ENCODE measurements at regions not wholly inside any gene's neighbourhood (a gene's known extent, or its start where the extent isn't known, plus 50 kb on each side); places are given as distances from the start of the nearest gene placed in this dataset.
"Not testable (repeated sequence)": the region's sequence is repeated elsewhere in the genome, so short reads cannot be mapped to it uniquely, and the experiment has no call there.

DNA sequence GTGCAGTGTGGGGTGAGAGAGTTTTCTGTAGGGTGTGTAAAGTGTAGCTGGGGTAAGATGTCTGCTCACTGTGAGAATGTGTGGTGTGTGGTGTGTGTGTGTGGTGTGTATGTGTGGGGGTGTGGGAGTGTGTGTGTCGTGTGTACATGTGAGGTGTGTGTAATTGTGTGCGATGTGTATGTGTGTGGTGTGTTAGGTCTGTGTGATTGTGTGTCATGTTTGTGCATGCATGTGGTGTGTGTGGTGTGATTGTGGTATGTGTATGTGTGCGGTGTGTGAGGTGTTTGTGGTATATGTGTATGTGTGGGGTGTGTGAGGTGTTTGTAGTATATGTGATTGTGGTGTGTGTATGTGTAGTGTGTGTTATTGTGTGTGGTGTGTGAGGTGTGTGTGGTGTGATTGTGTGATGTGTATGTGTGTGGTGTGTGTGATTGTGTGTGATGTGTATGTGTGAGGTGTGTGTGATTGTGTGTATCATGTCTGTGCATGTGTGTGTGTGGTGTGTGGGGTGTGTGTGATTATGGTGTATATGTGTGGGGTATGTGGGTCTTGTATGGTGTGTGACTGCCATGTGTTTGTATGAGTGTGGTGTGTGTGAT lies 241.7 kb upstream of the HDAC4 start:
- H4K20me1 ChIP-seq (replicated peaks; ENCODE audit: control insufficient read depth, extremely low read depth, insufficient read depth, low read length): no peaks in the 10 kb centered on the region
- H3K4me3 ChIP-seq (replicated peaks in 1 of 3; ENCODE audit: insufficient read depth in 1 of 3, low read depth in 1 of 3, low read length in 3 of 3): no peak overlapping the region
- POLR2A ChIA-PET: no interaction called here
- no peak for DNase-seq (ENCODE audit: low read depth, low spot score)
- BruUV-seq (replicated peaks): no TSS peak
- CTCF ChIA-PET: no interaction called here
- no peak overlapping the region for H3K4me2 ChIP-seq (ENCODE audit: insufficient read depth, low read length)
- no peaks in the 10 kb centered on the region for H3K9me3 ChIP-seq (replicated peaks; ENCODE audit: control insufficient read depth, insufficient read depth, low read length)
- no peaks in the 10 kb centered on the region for H3K36me3 ChIP-seq (ENCODE audit: control insufficient read depth in 2 of 2, extremely low read depth in 1 of 2, insufficient read depth in 2 of 2, low read length in 2 of 2)
- H2AFZ ChIP-seq (ENCODE audit: low read depth, low read length): no peak overlapping the region
- TF ChIP-seq POLR2AphosphoS5 (IDR thresholded peaks at IDR 0.05; ENCODE audit: insufficient read depth, low read depth, low read length) (no peak), POLR2A (IDR thresholded peaks at IDR 0.05; ENCODE audit: low read depth, low read length) (no peak), FOS (IDR thresholded peaks at IDR 0.05; ENCODE audit: borderline replicate concordance, insufficient read depth, low read length) (no peak)
- no peaks in the 10 kb centered on the region for H3K9me1 ChIP-seq (replicated peaks; ENCODE audit: control insufficient read depth, extremely low read depth, insufficient read depth, low read length)
- H3K9ac ChIP-seq (replicated peaks; ENCODE audit: extremely low read depth, insufficient read depth, low read length): no peak overlapping the region
- H3K4me1 ChIP-seq (ENCODE audit: control insufficient read depth, extremely low read depth, insufficient read depth, low read length): no peaks in the 10 kb centered on the region
- dilution Hi-C loops (cut with MboI; ENCODE audit: extremely low pct_ligation_motif_present, low sequenced_read_pairs) (no loop called here), intact Hi-C loops (cut with micrococcal nuclease) (no loop called here)
- FAIRE-seq: no peak
- H3K27ac ChIP-seq (ENCODE audit: insufficient read depth, low read depth, low read length): no peak overlapping the region
- H3K27me3 ChIP-seq (ENCODE audit: control insufficient read depth in 2 of 2, insufficient read depth in 2 of 2, low read length in 2 of 2): no peaks in the 10 kb centered on the region
- no peaks in the 10 kb centered on the region for H3K79me2 ChIP-seq (ENCODE audit: control insufficient read depth, insufficient read depth, low read length)

- dilution Hi-C loops (cut with MboI; ENCODE audit: extremely low pct_ligation_motif_present, low sequenced_read_pairs); FAIRE-seq; H3K27me3 ChIP-seq (ENCODE audit: control insufficient read depth in 2 of 2, insufficient read depth in 2 of 2, low read length in 2 of 2); H3K27ac ChIP-seq (ENCODE audit: insufficient read depth, low read depth, low read length); H4K20me1 ChIP-seq (replicated peaks; ENCODE audit: control insufficient read depth, extremely low read depth, insufficient read depth, low read length); H3K4me1 ChIP-seq (ENCODE audit: control insufficient read depth, extremely low read depth, insufficient read depth, low read length); intact Hi-C loops (cut with micrococcal nuclease); POLR2A ChIA-PET; H3K9me1 ChIP-seq (replicated peaks; ENCODE audit: control insufficient read depth, extremely low read depth, insufficient read depth, low read length); H3K4me3 ChIP-seq (replicated peaks in 1 of 3; ENCODE audit: insufficient read depth in 1 of 3, low read depth in 1 of 3, low read length in 3 of 3); H3K4me2 ChIP-seq (ENCODE audit: insufficient read depth, low read length); BruUV-seq (replicated peaks); H3K36me3 ChIP-seq (ENCODE audit: control insufficient read depth in 2 of 2, extremely low read depth in 1 of 2, insufficient read depth in 2 of 2, low read length in 2 of 2); DNase-seq (ENCODE audit: low read depth, low spot score); H3K9me3 ChIP-seq (replicated peaks; ENCODE audit: control insufficient read depth, insufficient read depth, low read length); H2AFZ ChIP-seq (ENCODE audit: low read depth, low read length); CTCF ChIA-PET; H3K9ac ChIP-seq (replicated peaks; ENCODE audit: extremely low read depth, insufficient read depth, low read length); H3K79me2 ChIP-seq (ENCODE audit: control insufficient read depth, insufficient read depth, low read length): not testable (repeated sequence)
Observed at GRCh38 chr2:239641904-239642303, 241.1 kb upstream of the HDAC4 start.
